Breast epithelium (tissue), 3 donors: ENCODE measurements at regions not wholly inside any gene's neighbourhood (a gene's known extent, or its start where the extent isn't known, plus 50 kb on each side); places are given as distances from the start of the nearest gene placed in this dataset.

Experiments used
- CTCF ChIP-seq, 3 donors: fragments of 450-650 bp; IDR thresholded peaks; one replicate each; pipeline ENCODE4 v1.5.1; 2016 to 2017; ENCODE audit warnings: antibody characterized with exemption in 3 of 3, mild to moderate bottlenecking in 3 of 3, moderate library complexity in 3 of 3
- POLR2A ChIP-seq: fragments of 450-650 bp; IDR thresholded peaks from one replicate; pipeline ENCODE4 v1.6.1; 2016; ENCODE audit warnings: antibody characterized with exemption, mild to moderate bottlenecking, moderate library complexity
- POLR2AphosphoS5 ChIP-seq, 3 donors: sonication (generic); formaldehyde crosslinking; IDR thresholded peaks; one replicate each; pipeline ENCODE4 v1.6.1; 2017; ENCODE audit warnings: antibody characterized with exemption in 3 of 3

- TF ChIP-seq POLR2AphosphoS5 (IDR thresholded peaks at IDR 0.05) (no peak), CTCF (IDR thresholded peaks at IDR 0.05) (no peak), POLR2A (no peak)
These were observed 411.8 kb downstream of the FBXO15 start for GRCh38 chr18:73735836-73736235.
